Activated T-cell treated with anti-CD3 and anti-CD28 coated beads for 24 hours (primary cell): ENCODE measurements at regions not wholly inside any gene's neighbourhood (a gene's known extent, or its start where the extent isn't known, plus 50 kb on each side); places are given as distances from the start of the nearest gene placed in this dataset.
"Not testable (repeated sequence)": the region's sequence is repeated elsewhere in the genome, so short reads cannot be mapped to it uniquely, and the experiment has no call there.

Source experiments
- DNase-seq: peaks from one replicate; pipeline ENCODE4 v3.0.0-alpha.2; 2020; ENCODE audit warnings: low read depth

DNA sequence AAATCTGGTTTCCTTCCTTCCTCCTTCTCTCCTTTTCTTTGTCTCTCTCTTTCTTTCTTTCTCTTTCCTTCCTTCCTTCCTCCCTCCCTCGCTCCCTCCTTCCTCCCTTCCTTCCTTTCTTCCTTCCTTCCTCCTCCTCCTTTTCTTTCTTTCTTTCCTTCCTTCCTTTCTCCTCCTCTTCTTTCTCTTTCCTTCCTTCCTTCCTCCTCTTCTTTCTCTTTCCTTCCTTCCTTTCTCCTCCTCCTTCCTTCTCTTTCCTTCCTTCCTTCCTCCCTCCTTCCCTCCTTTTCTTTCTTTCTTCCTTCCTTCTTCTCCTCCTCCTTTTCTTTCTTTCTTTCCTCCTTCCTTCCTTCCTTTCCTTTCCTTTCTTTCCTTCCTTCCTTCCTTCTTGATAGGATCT, 61.2 kb downstream of the VIP start:
- no peak for DNase-seq

DNA sequence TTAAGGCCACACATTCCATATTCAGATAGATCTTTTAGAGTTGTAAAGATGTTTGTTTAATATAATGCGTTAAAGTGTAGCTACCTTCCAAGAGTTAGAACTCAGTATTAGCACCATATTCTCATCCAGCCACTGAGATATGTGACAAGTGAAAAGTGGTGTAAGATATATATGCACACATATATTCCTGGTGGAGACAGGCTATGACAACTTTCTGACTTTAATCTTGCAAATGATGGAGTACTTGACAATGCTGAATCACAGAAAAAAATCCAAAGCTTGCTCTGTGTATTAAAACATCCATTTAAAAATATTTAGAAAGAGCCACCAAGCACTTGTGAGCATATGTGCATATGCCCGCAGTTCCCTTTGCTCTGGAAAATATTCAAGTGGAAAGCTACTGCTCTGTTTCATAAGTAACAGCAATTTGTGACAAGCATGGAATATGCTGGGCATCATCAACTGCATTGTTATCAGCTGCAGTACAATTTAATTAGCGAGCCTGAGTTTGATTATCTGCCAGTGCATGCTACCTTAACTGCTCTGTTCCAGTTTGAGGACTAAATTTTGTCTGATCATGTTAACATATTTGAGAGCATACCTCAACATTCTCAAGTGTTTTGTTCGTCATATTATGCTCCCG, 64.8 kb downstream of the VIP start:
- DNase-seq: no peak

DNA sequence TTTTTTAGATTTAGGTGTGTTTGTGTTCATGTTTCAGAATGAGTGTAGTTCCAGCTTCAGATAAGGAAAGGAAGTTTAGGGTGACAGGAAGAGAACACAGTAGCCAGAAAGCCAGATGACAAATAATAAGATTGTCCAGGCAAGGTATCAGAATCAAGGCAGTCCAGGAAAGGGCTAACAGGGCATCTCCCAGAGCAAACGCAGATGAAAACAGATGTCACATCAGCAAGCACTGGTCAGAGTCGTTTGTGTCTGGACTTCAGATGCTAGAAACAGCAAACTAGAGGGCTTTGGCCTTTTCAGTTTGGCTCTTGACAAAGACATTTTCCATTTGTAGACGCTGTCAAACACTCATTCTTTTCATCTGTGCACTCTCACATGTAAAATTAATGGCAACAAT, 65.5 kb downstream of the VIP start:
- DNase-seq: no peak

DNA sequence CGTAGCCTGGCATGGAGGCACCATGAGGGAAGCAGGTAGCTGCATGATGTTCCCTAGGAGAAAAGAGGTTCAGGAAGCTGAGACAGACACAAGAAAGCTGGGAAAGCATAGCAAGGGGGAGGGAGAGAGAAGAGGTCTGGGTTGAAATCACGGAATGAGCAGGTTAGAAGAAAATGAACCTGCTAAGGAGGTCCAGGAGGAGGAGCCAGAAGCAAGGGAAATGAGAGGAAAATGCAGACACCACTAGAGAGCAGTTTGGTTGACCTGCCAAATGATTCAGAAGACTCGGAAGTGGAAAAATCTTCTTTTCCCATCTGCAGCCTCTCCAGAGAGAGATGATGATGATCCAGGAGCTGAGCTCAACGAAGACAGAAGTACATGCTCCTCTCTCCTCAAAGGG, 70.9 kb downstream of the VIP start:
- DNase-seq: no peak

DNA sequence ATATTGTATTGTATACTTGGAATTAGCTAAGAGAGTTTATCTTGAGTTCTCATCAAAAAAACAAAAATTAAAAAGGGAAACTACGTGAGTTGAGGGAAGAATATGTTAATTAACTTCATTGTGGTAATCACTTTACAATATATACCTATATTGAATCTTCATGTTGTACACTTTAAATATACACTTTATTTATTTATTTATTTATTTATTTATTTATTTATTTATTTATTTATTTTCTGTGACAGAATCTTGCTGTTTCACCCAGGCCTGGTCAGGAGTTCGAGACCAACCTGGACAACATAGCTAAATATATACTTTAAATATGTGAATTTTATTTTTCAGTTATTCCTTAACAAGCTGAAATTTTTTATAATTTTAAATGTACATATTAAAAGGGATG, 74.1 kb downstream of the VIP start:
- no peak for DNase-seq

DNA sequence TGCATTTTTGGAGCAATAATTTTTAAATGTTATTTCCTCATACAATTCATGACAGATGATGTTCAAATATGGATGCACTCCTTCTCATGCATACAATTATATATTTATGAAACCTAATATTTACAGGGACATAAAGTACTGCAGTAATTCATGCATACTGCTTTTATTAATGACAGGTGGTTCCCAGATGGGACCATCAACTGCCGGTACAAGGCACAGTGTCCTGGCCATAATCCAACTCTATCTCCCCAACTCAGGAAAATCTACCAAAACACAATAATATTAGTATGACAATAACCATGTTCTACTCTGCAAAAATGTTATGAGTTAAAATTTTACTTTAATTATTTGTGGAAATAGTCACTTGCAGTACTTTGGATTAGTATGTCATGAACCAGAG, 77.8 kb downstream of the VIP start:
- no peak for DNase-seq

DNA sequence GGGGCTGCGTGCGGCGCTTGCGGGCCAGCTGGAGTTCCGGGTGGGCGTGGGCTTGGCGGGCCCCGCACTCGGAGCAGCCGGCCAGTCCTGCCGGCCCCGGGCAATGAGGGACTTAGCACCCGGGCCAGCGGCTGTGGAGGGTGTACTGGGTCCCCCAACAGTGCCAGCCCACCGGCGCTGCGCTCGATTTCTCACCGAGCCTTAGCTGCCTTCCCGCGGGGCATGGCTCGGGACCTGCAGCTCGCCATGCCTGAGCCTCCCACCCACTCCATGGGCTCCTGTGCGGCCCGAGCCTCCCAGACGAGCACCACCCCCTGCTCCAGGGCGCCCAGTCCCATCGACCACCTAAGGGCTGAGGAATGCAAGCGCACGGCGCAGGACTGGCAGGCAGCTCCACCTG, 83.8 kb downstream of the VIP start:
- DNase-seq: not testable (repeated sequence)

DNA sequence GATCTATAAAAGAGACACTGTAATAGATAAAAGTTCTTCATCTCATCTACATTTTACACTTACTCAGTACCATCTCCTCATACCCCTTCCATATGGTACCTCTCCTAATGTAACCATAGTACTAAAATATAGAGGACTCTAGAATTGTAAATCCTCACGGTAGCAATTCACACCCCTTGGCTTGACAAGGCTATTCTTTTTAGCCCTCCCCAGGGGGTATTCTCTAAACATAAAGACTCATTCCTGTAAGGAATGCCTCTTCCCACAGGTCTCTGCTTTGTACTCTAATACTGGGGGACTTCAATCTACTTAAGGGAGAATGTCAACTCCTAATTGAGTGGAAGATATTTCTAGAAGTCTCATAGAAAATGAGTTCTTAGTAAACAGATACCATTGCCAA, 85.9 kb downstream of the VIP start:
- no peak for DNase-seq

DNA sequence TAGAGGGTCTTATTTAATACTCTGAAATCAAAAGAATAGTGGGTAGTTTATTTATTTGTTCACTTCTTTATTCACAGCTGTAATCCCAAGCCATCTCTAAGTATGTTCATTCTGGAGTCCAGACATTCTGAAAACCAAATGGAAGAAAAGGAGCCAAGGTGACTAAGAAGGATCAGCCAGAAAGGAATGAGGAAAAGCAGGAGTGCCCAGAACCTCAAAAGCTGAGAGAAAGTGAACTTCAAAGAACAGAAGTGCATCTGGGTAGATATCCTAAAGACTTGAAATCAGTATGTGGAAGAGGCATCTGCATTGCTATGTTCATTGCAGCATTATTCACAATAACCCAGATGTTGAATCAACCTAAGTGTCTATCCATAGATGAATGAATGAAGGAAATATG, 94.8 kb downstream of the VIP start:
- DNase-seq: no peak

DNA sequence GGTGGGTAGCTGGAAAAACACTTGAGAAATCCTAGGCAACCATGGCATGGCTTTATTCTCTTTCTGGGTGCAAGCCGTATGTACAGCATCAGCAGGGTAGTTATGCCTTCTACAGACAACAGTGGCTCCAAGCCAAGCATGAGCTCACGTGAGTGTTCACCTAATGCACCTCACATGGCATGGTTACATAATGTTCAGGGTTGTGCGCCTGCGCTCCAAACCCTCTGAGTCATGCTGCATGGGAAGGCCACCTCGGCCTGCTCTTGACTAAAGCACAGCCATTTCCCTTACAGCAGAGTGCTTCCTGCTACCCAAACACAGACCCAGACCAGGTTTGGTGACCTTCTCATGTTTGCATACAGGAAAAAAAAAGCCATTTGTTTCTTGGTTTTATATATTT, 96.2 kb downstream of the VIP start:
- DNase-seq: no peak

DNA sequence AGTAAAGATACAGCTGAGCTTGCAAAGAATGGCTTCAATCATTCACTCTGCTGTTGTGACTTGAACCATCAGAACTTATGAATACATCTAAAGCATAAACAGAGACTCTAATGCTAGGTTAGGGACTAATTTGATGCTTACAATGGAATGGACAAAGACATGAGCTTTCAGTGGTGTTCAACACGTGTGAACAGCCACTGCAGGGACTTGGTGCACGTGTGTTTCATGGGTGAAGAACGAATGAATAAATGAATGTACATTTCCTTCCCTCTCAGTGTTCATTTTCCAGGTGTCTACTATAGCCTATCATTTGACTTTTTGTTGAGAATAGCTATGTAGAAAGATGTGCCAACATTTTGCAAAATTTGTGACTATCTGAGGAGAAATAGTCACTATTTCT, 98.3 kb downstream of the VIP start:
- DNase-seq: no peak

DNA sequence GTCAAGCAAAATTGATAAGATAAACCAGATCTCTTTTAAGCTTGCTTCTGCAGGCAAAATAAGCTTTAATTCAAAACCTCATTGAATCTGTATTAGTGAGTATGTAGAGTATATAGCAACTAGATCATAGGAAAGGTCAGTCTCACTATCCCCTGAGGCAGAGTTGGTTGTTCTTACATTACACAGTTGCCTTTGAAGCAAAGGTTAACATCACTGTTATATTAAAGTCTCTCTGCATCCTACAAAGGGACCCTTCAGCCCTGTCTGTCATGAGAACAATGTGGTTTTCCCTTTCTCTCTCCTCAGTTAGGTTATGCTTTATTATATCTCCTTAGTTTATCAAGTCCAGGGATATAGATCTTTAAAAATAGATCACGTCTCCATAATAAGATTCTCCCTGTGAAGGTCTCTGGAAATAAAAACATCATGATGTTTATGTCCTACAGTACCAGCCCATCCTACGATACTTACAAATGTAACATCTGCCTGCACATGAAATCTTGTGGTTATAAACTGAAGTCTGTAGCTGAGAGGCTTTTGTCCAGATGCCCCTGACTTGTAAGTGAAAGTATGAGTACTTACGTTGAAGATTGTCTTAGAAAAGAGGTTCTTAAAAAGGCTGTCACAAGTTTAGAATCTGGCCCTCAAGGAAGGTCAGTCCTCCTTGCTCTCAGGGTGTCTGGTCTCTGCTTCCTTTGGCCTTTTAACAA, 103.6 kb downstream of the VIP start:
- no peak for DNase-seq

DNA sequence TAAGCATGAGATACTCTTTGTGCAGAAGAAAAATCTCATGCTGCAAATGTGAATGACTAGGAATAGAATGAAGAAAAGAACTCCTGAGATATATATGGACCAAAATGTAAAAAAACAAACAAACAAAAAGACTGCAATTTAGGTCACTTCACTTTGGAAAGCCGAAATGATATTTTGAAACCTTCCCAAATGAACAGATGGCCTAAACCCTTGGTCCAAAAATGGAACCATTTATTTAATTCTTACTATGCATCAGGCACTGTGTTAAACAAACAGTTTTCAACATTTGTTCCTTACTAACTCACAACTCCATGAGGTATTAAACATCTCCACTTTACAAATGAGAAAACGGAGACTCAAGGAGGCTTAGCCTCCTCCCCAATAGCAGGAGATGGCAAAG, 107.5 kb downstream of the VIP start:
- DNase-seq: no peak

DNA sequence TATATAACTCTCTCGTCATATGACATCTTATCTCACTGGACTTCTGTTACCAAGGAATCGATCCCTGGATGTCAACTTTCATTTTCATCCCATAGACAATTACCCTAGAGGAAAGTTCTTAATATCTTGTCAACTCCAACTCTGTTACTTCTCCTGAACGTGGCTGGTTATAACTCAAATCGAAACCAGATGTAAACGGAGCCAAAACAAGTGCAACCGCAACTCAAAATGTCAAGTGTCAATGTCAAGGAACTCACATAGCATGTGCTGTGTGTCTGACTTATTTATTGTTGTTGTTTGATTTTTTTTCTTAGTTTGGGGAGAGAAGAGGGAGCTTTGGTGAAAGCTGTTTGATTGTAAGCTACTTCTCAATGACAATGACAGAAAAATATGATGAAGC, 108.6 kb downstream of the VIP start:
- no peak for DNase-seq

DNA sequence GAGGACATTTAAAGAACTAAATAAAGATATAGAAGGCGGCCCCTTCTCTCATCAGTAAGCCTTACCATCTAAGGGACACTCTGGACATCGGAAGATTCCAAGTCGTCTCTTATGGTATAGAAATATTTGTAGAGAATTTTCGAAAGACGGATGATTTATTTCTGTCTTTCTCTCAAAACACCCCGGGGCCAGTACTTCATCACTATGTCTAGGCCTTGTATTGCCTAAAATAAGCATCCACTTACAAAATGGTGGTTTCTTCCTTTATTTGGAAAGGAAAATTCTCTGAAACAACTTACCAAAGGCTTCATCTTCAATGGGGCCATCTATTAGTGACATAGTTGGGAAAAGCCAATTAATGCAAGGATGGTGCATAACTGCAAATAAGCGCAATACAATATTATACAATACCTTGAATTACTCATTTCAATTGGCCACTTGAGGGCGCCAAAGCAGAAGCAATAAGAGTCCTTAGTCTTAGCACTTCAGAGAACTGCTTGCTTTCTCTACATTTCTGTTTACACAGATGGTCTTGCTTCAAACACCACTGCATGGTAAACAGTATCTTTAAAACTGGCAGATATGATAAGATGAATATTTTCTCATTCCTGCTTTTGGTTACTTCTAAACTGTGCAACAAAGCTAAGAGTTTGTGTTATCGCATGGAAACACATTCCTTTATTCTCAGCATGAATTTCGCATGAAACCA, 113.2 kb downstream of the VIP start:
- DNase-seq: peak; percentile 33

DNA sequence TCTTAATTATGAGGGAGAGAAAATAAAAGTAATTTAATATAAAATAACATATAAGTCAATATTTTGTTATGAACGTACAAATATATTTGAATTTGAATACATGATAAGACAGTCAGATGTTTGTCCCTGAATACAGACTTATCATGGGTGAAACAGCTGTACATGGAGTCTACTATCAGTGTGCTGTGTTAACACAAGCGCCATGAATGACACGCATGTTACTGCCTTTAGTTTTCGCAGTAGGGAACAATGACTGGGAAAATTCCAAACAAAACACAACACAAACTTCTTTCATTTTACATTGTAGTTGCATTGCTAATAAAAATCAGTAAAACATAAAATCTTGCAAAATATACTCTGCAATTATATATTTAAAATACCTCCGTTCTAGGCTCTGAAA, 108.6 kb downstream of the FBXO5 start:
- no peak for DNase-seq

DNA sequence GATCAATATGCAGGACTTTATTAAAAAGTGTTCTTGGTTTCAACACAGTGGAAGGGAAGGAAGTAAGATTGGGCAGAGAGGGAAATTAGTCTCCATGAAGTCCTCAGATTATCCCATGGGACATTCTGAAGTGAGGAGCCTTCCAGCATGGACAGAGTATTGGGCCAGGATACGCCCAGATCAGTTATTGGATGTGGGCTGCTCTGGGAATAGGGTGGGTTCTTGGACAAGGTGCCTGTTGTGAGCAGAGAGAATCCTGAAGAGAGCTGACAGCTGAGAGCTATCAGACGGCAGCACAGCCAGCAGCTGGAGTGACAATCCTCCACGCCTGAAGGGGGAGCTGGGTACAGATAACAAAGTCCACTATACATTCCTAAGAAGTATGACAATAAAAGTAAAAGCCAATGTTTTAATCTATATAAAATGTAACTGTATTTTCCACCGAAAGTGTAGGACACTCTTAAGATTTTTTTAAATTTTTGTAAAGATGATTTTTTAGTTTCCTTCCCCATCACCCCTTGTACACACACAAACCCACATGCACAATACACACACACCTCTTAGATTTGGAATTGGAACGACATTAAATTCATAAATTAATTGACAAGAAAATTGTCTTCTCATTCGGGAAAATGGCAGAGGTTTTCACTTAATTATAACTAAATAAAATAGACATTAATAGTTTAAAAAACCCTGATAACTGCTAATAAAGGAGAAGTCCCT, 107.8 kb downstream of the FBXO5 start:
- no peak for DNase-seq

DNA sequence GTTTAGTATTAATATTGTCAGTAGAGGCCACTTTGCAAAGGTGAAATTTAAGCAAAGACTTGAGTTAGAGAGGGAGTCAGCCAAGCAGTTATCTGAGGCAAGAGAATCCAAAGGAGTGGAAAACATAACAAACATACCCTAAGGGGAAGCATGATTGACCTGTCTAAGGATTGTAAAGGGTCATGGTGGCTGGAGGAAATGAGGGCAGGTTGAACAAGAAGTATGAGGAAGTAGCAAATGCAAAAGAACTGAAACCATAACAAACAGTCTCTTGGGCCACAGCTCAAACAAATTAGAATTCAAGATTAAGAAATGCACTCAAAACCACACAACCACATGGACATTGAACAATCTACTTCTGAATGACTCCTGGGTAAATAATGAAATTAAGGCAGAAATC, 103.2 kb downstream of the FBXO5 start:
- no peak for DNase-seq

DNA sequence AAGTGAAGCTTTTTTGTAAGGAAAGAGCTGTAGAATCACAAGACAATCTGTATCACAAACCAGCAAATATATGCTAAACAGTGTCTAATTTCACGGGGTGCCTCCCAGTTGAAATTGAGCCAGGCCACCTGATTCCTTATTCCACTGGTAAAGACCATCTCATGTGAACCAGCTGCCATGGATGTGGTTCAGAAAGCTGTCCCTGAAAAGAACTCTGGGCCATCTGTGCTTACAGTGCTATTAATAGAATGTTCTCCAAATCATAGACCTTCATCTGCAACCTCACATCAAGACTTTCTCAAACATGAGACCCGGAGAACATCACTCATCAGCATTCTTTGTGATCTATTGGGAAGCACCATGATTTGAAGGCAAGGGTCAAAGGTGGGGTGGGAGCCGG, 89.7 kb downstream of the FBXO5 start:
- no peak for DNase-seq

DNA sequence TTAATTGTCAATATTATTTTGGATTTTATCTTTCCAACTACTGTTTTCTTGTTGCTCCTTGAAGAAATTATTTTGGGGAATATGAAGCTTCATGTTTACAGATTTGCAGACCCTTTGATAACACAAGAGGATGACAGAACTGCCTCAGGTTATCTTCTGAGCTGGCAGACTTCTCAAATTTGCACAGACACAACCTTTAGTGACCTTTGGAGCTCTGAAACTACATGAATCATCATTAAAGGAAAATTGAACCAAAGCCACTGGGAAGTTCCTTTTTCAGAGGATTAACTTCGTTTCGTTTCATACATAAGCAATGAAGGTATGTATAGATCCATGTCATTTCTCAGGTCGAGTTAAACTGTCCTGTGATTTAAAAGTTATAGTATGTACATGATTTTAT, 85.9 kb downstream of the FBXO5 start:
- no peak for DNase-seq

DNA sequence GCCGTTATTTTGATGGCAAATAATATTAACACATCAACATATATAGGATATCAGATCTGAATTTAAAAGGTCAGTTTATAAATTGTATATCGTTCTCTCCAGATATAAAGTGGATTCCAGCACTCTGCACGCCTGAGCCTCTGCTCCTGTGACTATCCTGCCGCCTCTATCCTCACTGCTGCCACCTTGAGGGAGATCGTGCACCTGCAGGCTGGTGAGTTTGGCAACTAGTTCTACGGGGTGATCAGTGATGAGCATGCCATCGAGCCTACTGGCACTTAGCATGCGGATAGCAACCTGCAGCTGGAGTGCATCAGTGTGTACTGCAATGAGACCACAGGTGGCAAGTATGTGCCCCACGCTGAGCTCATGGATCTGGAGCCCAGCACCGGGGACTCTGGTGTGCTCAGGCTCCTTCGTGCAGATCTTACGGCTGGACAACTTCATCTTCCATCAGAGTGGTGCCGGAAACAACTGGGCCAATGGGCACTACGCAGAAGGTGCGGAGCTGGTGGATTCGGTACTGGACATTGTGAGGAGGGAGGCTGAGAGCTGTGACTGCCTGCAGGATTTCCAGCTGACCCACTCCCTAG, 84.9 kb downstream of the FBXO5 start:
- peak; percentile 58 for DNase-seq

DNA sequence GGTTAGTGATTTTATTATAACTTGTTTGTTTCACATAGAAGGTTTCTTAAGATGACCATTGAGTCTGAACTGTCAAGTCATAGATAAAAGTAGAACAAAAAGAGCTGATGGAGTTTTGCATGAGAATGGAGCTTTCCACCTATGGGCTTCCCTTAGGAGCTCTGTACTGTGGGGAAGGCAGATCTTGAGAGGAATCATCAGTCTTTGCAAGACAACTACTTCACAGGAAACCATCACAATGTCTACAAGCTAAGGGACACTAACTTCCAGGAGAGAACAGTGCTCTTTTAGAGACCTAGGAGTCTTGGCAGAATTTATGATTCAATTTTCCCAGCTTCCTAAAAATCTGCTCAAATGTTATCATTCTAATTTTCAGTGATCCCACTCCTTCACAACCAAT, 78.2 kb downstream of the FBXO5 start:
- no peak for DNase-seq
